ENCODE measurements at regions not wholly inside any gene's neighbourhood (a gene's known extent, or its start where the extent isn't known, plus 50 kb on each side); places are given as distances from the start of the nearest gene placed in this dataset.

GRCh38 chr2:189261431-189261841 is 81.9 kb upstream of the COL5A2 start:
- Histone ChIP-seq H3K4me3 (no peak overlapping the region), H3K9me3 (peaks cover 0 to 13% (median 0%) of the 10 kb centered on the region in 12 donors), H3K27me3 (no peaks in the 10 kb centered on the region), H3K4me1 (peaks cover 0 to 12% (median 0%) of the 10 kb centered on the region in 12 donors), H3K27ac (no peak overlapping the region), H3K36me3 (no peaks in the 10 kb centered on the region)
- intact Hi-C loops (cut with DNase I), result loop anchor here in 1 of 10 donors (10.0 kb wide), 1 partner anchor 57 kb away; no protein-coding TSS in a partner anchor
- 20 to 38% (median 30%) methylated on average over 2 of the region's 2 CpGs for WGBS, 4 donors
- TF ChIP-seq CTCF (IDR thresholded peaks at IDR 0.05) (no peak), POLR2A (IDR thresholded peaks at IDR 0.05) (no peak)
- ATAC-seq, result peak in 1 of 4 donors; percentile 10
- DNase-seq, result no peak

- TF ChIP-seq POLR2A (IDR thresholded peaks at IDR 0.05) (no peak), CTCF (IDR thresholded peaks at IDR 0.05) (no peak)
- no peaks in the 10 kb centered on the region for H3K36me3 ChIP-seq
- ATAC-seq (no peak), DNase-seq (no peak)
- H3K4me3 ChIP-seq, result no peak overlapping the region
- H3K27me3 ChIP-seq, result no peaks in the 10 kb centered on the region
- H3K4me1 ChIP-seq, result peaks cover 0 to 12% (median 0%) of the 10 kb centered on the region in 12 donors
- peaks cover 0 to 13% (median 0%) of the 10 kb centered on the region in 12 donors for H3K9me3 ChIP-seq
- intact Hi-C loops (cut with DNase I), result loop anchor here in 1 of 10 donors (10.0 kb wide), 1 partner anchor 57 kb away; no protein-coding TSS in a partner anchor
- H3K27ac ChIP-seq, result no peak overlapping the region
- 91 to 97% (median 96%) methylated on average over 1 of the region's 1 CpG for WGBS, 4 donors
These were observed 82.4 kb upstream of the COL5A2 start for GRCh38 chr2:189261916-189262315.

- Histone ChIP-seq H3K4me1 (peaks cover 0 to 7% (median 0%) of the 10 kb centered on the region in 12 donors), H3K27me3 (no peaks in the 10 kb centered on the region), H3K27ac (no peak overlapping the region), H3K9me3 (peaks cover 0 to 13% (median 0%) of the 10 kb centered on the region in 12 donors), H3K4me3 (no peak overlapping the region), H3K36me3 (no peaks in the 10 kb centered on the region)
- 89 to 94% (median 92%) methylated on average over 3 of the region's 3 CpGs for WGBS, 4 donors
- TF ChIP-seq CTCF (IDR thresholded peaks at IDR 0.05) (no peak), POLR2A (IDR thresholded peaks at IDR 0.05) (no peak)
- ATAC-seq (no peak), DNase-seq (no peak)
- intact Hi-C loops (cut with DNase I), result loop anchor here in 1 of 10 donors (10.0 kb wide), 1 partner anchor 61 kb away; no protein-coding TSS in a partner anchor
These were observed 86.2 kb upstream of the COL5A2 start for GRCh38 chr2:189265696-189266320.

GRCh38 chr2:189267491-189267890 is 87.9 kb upstream of the COL5A2 start:
- Histone ChIP-seq H3K36me3 (no peaks in the 10 kb centered on the region), H3K4me3 (no peak overlapping the region), H3K27ac (peak overlapping the region in 3 of 12 donors; percentile 14 to 29 (median 23)), H3K27me3 (no peaks in the 10 kb centered on the region), H3K9me3 (peaks cover 0 to 19% (median 0%) of the 10 kb centered on the region in 12 donors), H3K4me1 (peaks cover 0 to 7% (median 0%) of the 10 kb centered on the region in 12 donors)
- DNase-seq, result no peak
- WGBS, 4 donors, result 47 to 51% (median 49%) methylated on average over 2 of the region's 2 CpGs
- intact Hi-C loops (cut with DNase I), result loop anchor here in 1 of 10 donors (10.0 kb wide), 1 partner anchor 63 kb away; no protein-coding TSS in a partner anchor
- ATAC-seq, result no peak
- TF ChIP-seq POLR2A (IDR thresholded peaks at IDR 0.05) (no peak), CTCF (IDR thresholded peaks at IDR 0.05) (no peak)

Measured in heart left ventricle (tissue), 16 donors.